H9 (cell line): ENCODE measurements at regions not wholly inside any gene's neighbourhood (a gene's known extent, or its start where the extent isn't known, plus 50 kb on each side); places are given as distances from the start of the nearest gene placed in this dataset.

Source experiments
- DNase-seq: peaks from one replicate; pipeline ENCODE4 v3.0.0-alpha.2; 2017
- H2AFZ ChIP-seq: one replicate; pipeline ENCODE4 v1.6.1; 2013; ENCODE audit warnings: mild to moderate bottlenecking, low read length, control low read depth, moderate library complexity
- H2AK5ac ChIP-seq: 2 replicates; pipeline ENCODE4 v1.6.1; 2013; ENCODE audit warnings: low read length, control low read depth, mixed read lengths; ENCODE audit not compliant: insufficient read length
- H2BK120ac ChIP-seq: one replicate; pipeline ENCODE4 v1.6.1; 2013; ENCODE audit warnings: low read depth, mild to moderate bottlenecking, low read length, control low read depth, inconsistent platforms; ENCODE audit not compliant: poor library complexity, severe bottlenecking
- H2BK12ac ChIP-seq: 2 replicates; pipeline ENCODE4 v1.6.1; 2013; ENCODE audit warnings: low read length, control low read depth, mixed read lengths, low read depth; ENCODE audit not compliant: insufficient read length
- H2BK15ac ChIP-seq: 2 replicates; pipeline ENCODE4 v1.6.1; 2013; ENCODE audit warnings: low read depth, low read length, control low read depth
- H2BK20ac ChIP-seq: one replicate; pipeline ENCODE4 v1.6.1; 2013; ENCODE audit warnings: low read depth, mild to moderate bottlenecking, low read length, control low read depth, inconsistent platforms; ENCODE audit not compliant: poor library complexity, severe bottlenecking
- H2BK5ac ChIP-seq: 2 replicates; pipeline ENCODE4 v1.6.1; 2013; ENCODE audit warnings: low read length, control low read depth, mixed read lengths; ENCODE audit not compliant: insufficient read length
- H3K14ac ChIP-seq: 2 replicates; pipeline ENCODE4 v1.6.1; 2013; ENCODE audit warnings: low read length, control low read depth; ENCODE audit not compliant: insufficient read depth
- H3K18ac ChIP-seq: 2 replicates; pipeline ENCODE4 v1.6.1; 2013; ENCODE audit warnings: low read depth, mild to moderate bottlenecking, mixed read lengths, low read length, control low read depth; ENCODE audit not compliant: insufficient read length
- H3K23ac ChIP-seq: 2 replicates; pipeline ENCODE4 v1.6.1; 2013; ENCODE audit warnings: low read length, control low read depth, mixed read lengths, low read depth; ENCODE audit not compliant: insufficient read length
- H3K23me2 ChIP-seq: 2 replicates; pipeline ENCODE4 v1.6.1; 2013; ENCODE audit warnings: low read depth, mild to moderate bottlenecking, mixed read lengths, low read length, control low read depth; ENCODE audit not compliant: insufficient read length, poor library complexity, severe bottlenecking
- H3K27ac ChIP-seq: 2 replicates; pipeline ENCODE4 v1.5.1; 2013; ENCODE audit warnings: low read length, control low read depth, mixed read lengths, low read depth; ENCODE audit not compliant: insufficient read length
- H3K27me3 ChIP-seq: 2 replicates; pipeline ENCODE4 v1.6.1; 2013; ENCODE audit warnings: low read length, control low read depth, inconsistent platforms; ENCODE audit not compliant: insufficient read depth
- H3K4ac ChIP-seq: 2 replicates; pipeline ENCODE4 v1.6.1; 2013; ENCODE audit warnings: low read depth, mild to moderate bottlenecking, control low read depth, inconsistent platforms, low read length, moderate library complexity
- H3K4me1 ChIP-seq: 2 replicates; pipeline ENCODE4 v1.6.1; 2013; ENCODE audit warnings: low read length, control low read depth, inconsistent platforms; ENCODE audit not compliant: insufficient read depth
- H3K4me2 ChIP-seq: 2 replicates; pipeline ENCODE4 v1.6.1; 2013; ENCODE audit warnings: low read length, control low read depth, mixed read lengths; ENCODE audit not compliant: insufficient read length, insufficient read depth
- H3K56ac ChIP-seq: 2 replicates; pipeline ENCODE4 v1.6.1; 2013; ENCODE audit warnings: low read depth, mild to moderate bottlenecking, mixed read lengths, low read length, control low read depth; ENCODE audit not compliant: insufficient read length
- H3K79me1 ChIP-seq: 2 replicates; pipeline ENCODE4 v1.6.1; 2013; ENCODE audit warnings: low read depth, mild to moderate bottlenecking, moderate library complexity, low read length, control low read depth, inconsistent platforms; ENCODE audit not compliant: insufficient read depth, poor library complexity, severe bottlenecking
- H3K79me2 ChIP-seq: 2 replicates; pipeline ENCODE4 v1.6.1; 2013; ENCODE audit warnings: low read length, control low read depth, inconsistent platforms; ENCODE audit not compliant: insufficient read depth
- H3K9ac ChIP-seq: 2 replicates; pipeline ENCODE4 v1.6.1; 2013; ENCODE audit warnings: low read length, control low read depth, mixed read lengths; ENCODE audit not compliant: insufficient read length; ENCODE audit errors: extremely low read depth
- H3K9me3 ChIP-seq: one replicate; pipeline ENCODE4 v1.6.1; 2013; ENCODE audit warnings: low read depth, low read length, inconsistent platforms; ENCODE audit not compliant: control insufficient read depth
- H3T11ph ChIP-seq: one replicate; pipeline ENCODE4 v1.6.1; 2013; ENCODE audit warnings: mild to moderate bottlenecking, low read length, control low read depth, inconsistent platforms
- H4K20me1 ChIP-seq: one replicate; pipeline ENCODE4 v1.6.1; 2013; ENCODE audit not compliant: control insufficient read depth, insufficient read length, insufficient read depth
- H4K5ac ChIP-seq: 2 replicates; pipeline ENCODE4 v1.6.1; 2013; ENCODE audit warnings: low read depth, mild to moderate bottlenecking, mixed read lengths, low read length, control low read depth; ENCODE audit not compliant: insufficient read length
- H4K8ac ChIP-seq: replicated peaks from 2 replicates; pipeline ENCODE4 v1.6.1; 2013; ENCODE audit warnings: low read length, control low read depth, mixed read lengths, low read depth; ENCODE audit not compliant: insufficient read length
- H4K91ac ChIP-seq: 2 replicates; pipeline ENCODE4 v1.6.1; 2013; ENCODE audit warnings: low read depth, mild to moderate bottlenecking, moderate library complexity, mixed read lengths, low read length, control low read depth; ENCODE audit not compliant: insufficient read length
- H3K27ac Mint-ChIP-seq, 3 experiments: 2 replicates in 2 of 3; 3 replicates in 1 of 3; pipeline ENCODE4 v1.8.0; 2020 to 2021; ENCODE audit warnings: mixed read lengths in 3 of 3, mild to moderate bottlenecking in 1 of 3, moderate library complexity in 1 of 3
- H3K27me3 Mint-ChIP-seq: 2 replicates; pipeline ENCODE4 v1.8.0; 2021; ENCODE audit warnings: low read depth, mild to moderate bottlenecking, moderate library complexity, mixed read lengths
- H3K36me3 Mint-ChIP-seq, 3 experiments: 2 replicates in 2 of 3; 3 replicates in 1 of 3; pipeline ENCODE4 v1.8.0; 2020 to 2021; ENCODE audit warnings: low read depth in 3 of 3, mixed read lengths in 3 of 3; ENCODE audit not compliant: insufficient read depth in 1 of 3
- H3K4me1 Mint-ChIP-seq, 2 experiments: 2 replicates each; pipeline ENCODE4 v1.8.0; 2020; ENCODE audit warnings: mixed read lengths in 2 of 2
- H3K4me3 Mint-ChIP-seq, 2 experiments: 2 replicates in 1 of 2; 3 replicates in 1 of 2; pipeline ENCODE4 v1.8.0; 2020 to 2021; ENCODE audit warnings: mild to moderate bottlenecking in 2 of 2, mixed read lengths in 2 of 2, moderate library complexity in 1 of 2
- H3K9me3 Mint-ChIP-seq, 2 experiments: 2 replicates in 1 of 2; 3 replicates in 1 of 2; pipeline ENCODE4 v1.8.0; 2020; ENCODE audit warnings: mild to moderate bottlenecking in 2 of 2, mixed read lengths in 2 of 2, moderate library complexity in 1 of 2
- WGBS: extraction: QIAGEN DNeasy Blood & Tissue Kit; methylation state at CpG from one replicate; pipeline ENCODE4 v1.1.7; 2013; ENCODE audit warnings: missing lambda C conversion rate, low lambda C conversion rate, mixed read lengths; ENCODE audit not compliant: insufficient read length; ENCODE audit errors: extremely low coverage; 5-methylcytosine and 5-hydroxymethylcytosine counted together
- TF ChIP-seq, protein P1 (sequence below): fragments of 200-600 bp; sonication (generic); conservative IDR thresholded peaks from 3 replicates; pipeline ENCODE4 v1.8.0; 2021; ENCODE audit warnings: antibody characterized with exemption, mild to moderate bottlenecking

DNA sequence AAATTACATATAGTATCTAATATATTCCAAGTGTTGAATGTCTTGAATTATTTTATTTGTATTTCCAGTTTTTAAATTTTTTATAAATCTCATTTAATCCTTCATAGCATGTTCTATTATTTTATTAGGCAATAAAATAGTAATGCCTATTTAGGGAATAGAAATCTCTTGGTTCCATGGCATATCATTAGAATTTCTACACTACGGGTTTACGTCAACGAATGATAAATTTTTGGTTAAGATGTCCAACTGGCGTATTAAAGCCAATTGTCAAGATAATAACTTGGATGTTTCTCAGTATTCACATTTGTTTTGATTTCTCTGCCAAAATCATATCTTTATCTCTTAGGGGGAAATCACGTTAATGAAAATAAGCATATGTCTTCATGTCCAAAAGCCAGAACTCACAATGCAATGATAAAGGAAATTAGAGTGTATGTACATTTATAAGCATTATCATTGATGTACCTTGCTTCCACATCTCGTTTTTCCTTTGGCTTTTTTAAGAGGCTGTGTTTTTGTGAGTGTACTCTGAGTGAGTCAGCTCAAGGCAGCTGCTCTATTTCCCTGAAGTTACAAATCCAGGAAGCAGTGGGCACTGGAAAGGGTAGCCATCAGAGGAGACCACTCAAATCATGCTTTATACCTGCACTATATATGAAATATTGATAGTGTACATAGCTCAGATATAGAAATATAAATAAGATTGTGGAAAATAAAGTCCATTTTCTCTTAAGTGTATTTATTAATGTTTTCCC is 115.8 kb upstream of the PDE1A start:
- Mint-ChIP-seq H3K27ac (no peak overlapping the region), H3K27me3 (no peaks in the 10 kb centered on the region), H3K4me1 (no peaks in the 10 kb centered on the region), H3K9me3 (no peaks in the 10 kb centered on the region), H3K36me3 (no peaks in the 10 kb centered on the region), H3K4me3 (no peak overlapping the region)
- no peak overlapping the region for H3K23ac ChIP-seq
- no peaks in the 10 kb centered on the region for H3K4me1 ChIP-seq
- TF ChIP-seq, protein P1, sequence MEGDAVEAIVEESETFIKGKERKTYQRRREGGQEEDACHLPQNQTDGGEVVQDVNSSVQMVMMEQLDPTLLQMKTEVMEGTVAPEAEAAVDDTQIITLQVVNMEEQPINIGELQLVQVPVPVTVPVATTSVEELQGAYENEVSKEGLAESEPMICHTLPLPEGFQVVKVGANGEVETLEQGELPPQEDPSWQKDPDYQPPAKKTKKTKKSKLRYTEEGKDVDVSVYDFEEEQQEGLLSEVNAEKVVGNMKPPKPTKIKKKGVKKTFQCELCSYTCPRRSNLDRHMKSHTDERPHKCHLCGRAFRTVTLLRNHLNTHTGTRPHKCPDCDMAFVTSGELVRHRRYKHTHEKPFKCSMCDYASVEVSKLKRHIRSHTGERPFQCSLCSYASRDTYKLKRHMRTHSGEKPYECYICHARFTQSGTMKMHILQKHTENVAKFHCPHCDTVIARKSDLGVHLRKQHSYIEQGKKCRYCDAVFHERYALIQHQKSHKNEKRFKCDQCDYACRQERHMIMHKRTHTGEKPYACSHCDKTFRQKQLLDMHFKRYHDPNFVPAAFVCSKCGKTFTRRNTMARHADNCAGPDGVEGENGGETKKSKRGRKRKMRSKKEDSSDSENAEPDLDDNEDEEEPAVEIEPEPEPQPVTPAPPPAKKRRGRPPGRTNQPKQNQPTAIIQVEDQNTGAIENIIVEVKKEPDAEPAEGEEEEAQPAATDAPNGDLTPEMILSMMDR = no peak
- no peaks in the 10 kb centered on the region for H3K79me1 ChIP-seq
- H2BK15ac ChIP-seq = no peak overlapping the region
- H3K79me2 ChIP-seq = no peaks in the 10 kb centered on the region
- no peak overlapping the region for H2AFZ ChIP-seq
- H2BK12ac ChIP-seq = no peak overlapping the region
- no peaks in the 10 kb centered on the region for H3K9me3 ChIP-seq
- H3K14ac ChIP-seq = no peak overlapping the region
- H4K91ac ChIP-seq = no peak overlapping the region
- no CpG with 5 or more reads among the region's 6 CpGs for WGBS
- H3K18ac ChIP-seq = no peak overlapping the region
- no peak overlapping the region for H4K5ac ChIP-seq
- H3K27me3 ChIP-seq = no peaks in the 10 kb centered on the region
- no peak overlapping the region for H2BK5ac ChIP-seq
- H2BK120ac ChIP-seq = no peak overlapping the region
- H2AK5ac ChIP-seq = no peak overlapping the region
- H3K9ac ChIP-seq = no peak overlapping the region
- no peaks in the 10 kb centered on the region for H3K23me2 ChIP-seq
- DNase-seq = no peak
- H4K20me1 ChIP-seq = no peaks in the 10 kb centered on the region
- H3K56ac ChIP-seq = no peak overlapping the region
- H4K8ac ChIP-seq = no peak overlapping the region
- H3T11ph ChIP-seq = no peak overlapping the region
- H3K4me2 ChIP-seq = no peak overlapping the region
- H2BK20ac ChIP-seq = no peak overlapping the region
- no peak overlapping the region for H3K4ac ChIP-seq
- H3K27ac ChIP-seq = no peak overlapping the region
